SU-DHL-6 (cell line): ENCODE measurements at regions not wholly inside any gene's neighbourhood (a gene's known extent, or its start where the extent isn't known, plus 50 kb on each side); places are given as distances from the start of the nearest gene placed in this dataset.

Source experiments
- H2AFZ ChIP-seq: fragments of 200-600 bp; sonication (generic); 2 replicates; pipeline ENCODE4 v1.6.1; 2014; ENCODE audit warnings: low read depth, mild to moderate bottlenecking, moderate library complexity, mixed read lengths, antibody characterized with exemption, low read length; ENCODE audit not compliant: severe bottlenecking
- H3F3A ChIP-seq: fragments of 200-600 bp; shearing (Covaris generic); 2 replicates; pipeline ENCODE4 v1.6.0; 2016; ENCODE audit warnings: antibody characterized with exemption, mild to moderate bottlenecking; ENCODE audit not compliant: insufficient read depth
- H3K27ac ChIP-seq: fragments of 200-600 bp; sonication (generic); 2 replicates; pipeline ENCODE4 v1.5.1; 2016; ENCODE audit warnings: low read depth, mild to moderate bottlenecking, low read length, moderate library complexity, mixed read lengths
- H3K27me3 ChIP-seq: fragments of 200-600 bp; sonication (generic), shearing (Covaris generic); 2 replicates; pipeline ENCODE4 v1.6.0; 2014; ENCODE audit warnings: mild to moderate bottlenecking, low read length
- H3K36me3 ChIP-seq: fragments of 200-600 bp; sonication (generic); 2 replicates; pipeline ENCODE4 v1.6.1; 2014; ENCODE audit warnings: mild to moderate bottlenecking, low read length, mixed read lengths
- H3K4me2 ChIP-seq: fragments of 300-600, 200-600 bp; shearing (Covaris generic), sonication (generic); 2 replicates; pipeline ENCODE4 v1.6.0; 2014; ENCODE audit warnings: low read length, low read depth, mild to moderate bottlenecking; ENCODE audit not compliant: poor library complexity, severe bottlenecking
- H3K4me3 ChIP-seq: fragments of 200-600 bp; sonication (generic); 2 replicates; pipeline ENCODE4 v1.5.1; 2014; ENCODE audit warnings: antibody characterized with exemption, low read length, mild to moderate bottlenecking, mixed read lengths; ENCODE audit not compliant: insufficient read depth, poor library complexity, severe bottlenecking
- H3K79me2 ChIP-seq: fragments of 200-600 bp; sonication (generic); 2 replicates; pipeline ENCODE4 v1.6.1; 2014; ENCODE audit warnings: mild to moderate bottlenecking, low read length, moderate library complexity; ENCODE audit not compliant: insufficient read depth
- H3K9ac ChIP-seq: fragments of 200-600 bp; sonication (generic); 2 replicates; pipeline ENCODE4 v1.7.0; 2014; ENCODE audit warnings: mild to moderate bottlenecking, low read length
- H3K9me2 ChIP-seq: fragments of 200-600 bp; sonication (generic); replicated peaks from 2 replicates; pipeline ENCODE4 v1.6.1; 2014; ENCODE audit warnings: low read length; ENCODE audit not compliant: insufficient read depth
- H3K9me3 ChIP-seq: fragments of 200-600 bp; sonication (generic); 2 replicates; pipeline ENCODE4 v1.6.1; 2014; ENCODE audit warnings: low read length, mixed read lengths; ENCODE audit not compliant: insufficient read depth
- H4K20me1 ChIP-seq: fragments of 200-600 bp; sonication (generic); 2 replicates; pipeline ENCODE4 v1.6.1; 2014; ENCODE audit warnings: low read depth, mild to moderate bottlenecking, antibody characterized with exemption, low read length, moderate library complexity, mixed read lengths
- CTCF ChIP-seq: fragments of 200-600 bp; sonication (generic); IDR thresholded peaks from one replicate; pipeline ENCODE4 v1.5.1; 2017; ENCODE audit warnings: antibody characterized with exemption, mild to moderate bottlenecking, low read length, moderate library complexity; ENCODE audit not compliant: insufficient read depth, poor library complexity, severe bottlenecking
- EZH2phosphoT487 ChIP-seq: fragments of 200-600 bp; sonication (generic), shearing (Covaris generic); conservative IDR thresholded peaks from 2 replicates; pipeline ENCODE4 v1.6.1; 2018; ENCODE audit warnings: mild to moderate bottlenecking, antibody characterized with exemption, low read length, moderate library complexity, mixed read lengths

GRCh38 chr4:189445613-189446012 is 495.1 kb upstream of the FRG1 start:
- Histone ChIP-seq H4K20me1 (no peaks in the 10 kb centered on the region), H3K4me2 (no peak overlapping the region), H3K27me3 (0 out of 2 replicates have a peak, but pooled peaks cover 4% of the 10 kb centered on the region), H3F3A (no peaks in the 10 kb centered on the region), H3K9ac (no peak overlapping the region), H3K4me3 (no peak overlapping the region), H3K36me3 (no peaks in the 10 kb centered on the region), H3K79me2 (no peaks in the 10 kb centered on the region), H3K9me2 (no peaks in the 10 kb centered on the region), H3K9me3 (no peaks in the 10 kb centered on the region), H2AFZ (no peak overlapping the region), H3K27ac (no peak overlapping the region)
- TF ChIP-seq EZH2phosphoT487, result no peak
- TF ChIP-seq CTCF, result no peak

- Histone ChIP-seq H4K20me1 (no peaks in the 10 kb centered on the region), H3F3A (no peaks in the 10 kb centered on the region), H3K36me3 (no peaks in the 10 kb centered on the region), H3K4me3 (no peak overlapping the region), H2AFZ (no peak overlapping the region), H3K27ac (no peak overlapping the region), H3K79me2 (no peaks in the 10 kb centered on the region), H3K9ac (no peak overlapping the region), H3K9me3 (no peaks in the 10 kb centered on the region), H3K4me2 (no peak overlapping the region), H3K27me3 (no peaks in the 10 kb centered on the region), H3K9me2 (no peaks in the 10 kb centered on the region)
- TF ChIP-seq CTCF, result no peak
- TF ChIP-seq EZH2phosphoT487, result no peak
Measured at GRCh38 chr4:189463734-189464133, 476.9 kb upstream of the FRG1 start.

GRCh38 chr4:189494407-189494806 is 446.3 kb upstream of the FRG1 start:
- Histone ChIP-seq H3K9ac (no peak overlapping the region), H3K9me3 (no peaks in the 10 kb centered on the region), H3K79me2 (no peaks in the 10 kb centered on the region), H3K36me3 (no peaks in the 10 kb centered on the region), H3K27ac (no peak overlapping the region), H3F3A (no peaks in the 10 kb centered on the region), H3K27me3 (no peaks in the 10 kb centered on the region), H2AFZ (no peak overlapping the region), H3K4me2 (no peak overlapping the region), H3K9me2 (no peaks in the 10 kb centered on the region), H3K4me3 (no peak overlapping the region), H4K20me1 (no peaks in the 10 kb centered on the region)
- TF ChIP-seq EZH2phosphoT487 (no peak), CTCF (no peak)
